HepG2 (cell line): ENCODE measurements at regions not wholly inside any gene's neighbourhood (a gene's known extent, or its start where the extent isn't known, plus 50 kb on each side); places are given as distances from the start of the nearest gene placed in this dataset.

Experiments
- ATAC-seq: fragments of 200-7000 bp; cut with Tn5 transposase; 3 replicates; pipeline ENCODE4 v1.9.1; 2020; ENCODE audit warnings: mild to moderate bottlenecking, moderate library complexity
- BruUV-seq: library from RNA; stranded (reverse); fragments of 400-500 nt; replicated peaks from 2 replicates; lab custom pipeline; 2021; lab: Mats Ljungman, UMichigan
- CTCF ChIA-PET: fragments of 300-600 bp; formaldehyde crosslinking; extraction: SDS; loops from one replicate; lab custom pipeline; 2021; ENCODE audit warnings: low total read pairs, inconsistent platforms, low intra/inter-chr PET ratio; lab: Yijun Ruan, JAX
- POLR2A ChIA-PET: fragments of 350-600 bp; sonication (Branson Sonifier 250); formaldehyde crosslinking; loops from one replicate; lab custom pipeline; 2020; ENCODE audit warnings: antibody characterized with exemption, inconsistent platforms; lab: Yijun Ruan, JAX
- DNase-seq: peaks from one replicate; pipeline ENCODE4 v3.0.0-alpha.2; 2015; ENCODE audit warnings: low spot score
- FAIRE-seq: peaks from 3 replicates; lab custom pipeline; 2011; peaks lifted over from hg19 to GRCh38; lab: Jason Lieb, UNC
- H2AFZ ChIP-seq: one replicate; pipeline ENCODE4 v1.6.1; 2011; ENCODE audit warnings: low read length, inconsistent platforms
- H3K27ac ChIP-seq: fragments of 300-600 bp; 3 replicates; pipeline ENCODE4 v1.8.0; 2011; ENCODE audit warnings: mixed run types, mild to moderate bottlenecking, mixed read lengths, low read length, inconsistent platforms; ENCODE audit not compliant: insufficient read depth; ENCODE audit errors: extremely low read length
- H3K27me3 ChIP-seq, 2 experiments: fragments of 200-600 bp in 1 of 2; 2 replicates in 1 of 2; 3 replicates in 1 of 2; pipeline versions ENCODE4 v1.6.0 to v1.8.0; 2011; ENCODE audit warnings: low read length in 2 of 2, mild to moderate bottlenecking in 2 of 2, moderate library complexity in 2 of 2, inconsistent platforms in 1 of 2; ENCODE audit not compliant: insufficient read depth in 2 of 2, control insufficient read depth in 1 of 2
- H3K36me3 ChIP-seq, 2 experiments: fragments of 200-600 bp in 1 of 2; replicated peaks in 1 of 2; 2 replicates in 1 of 2; 3 replicates in 1 of 2; pipeline versions ENCODE4 v1.5.1 to v1.8.0; 2011; ENCODE audit warnings: low read length in 2 of 2, inconsistent platforms in 1 of 2; ENCODE audit not compliant: insufficient read depth in 2 of 2, control insufficient read depth in 1 of 2
- H3K4me1 ChIP-seq: 2 replicates; pipeline ENCODE4 v1.5.1; 2012; ENCODE audit warnings: low read length, inconsistent platforms; ENCODE audit not compliant: insufficient read depth
- H3K4me2 ChIP-seq: 2 replicates; pipeline ENCODE4 v1.6.0; 2011; ENCODE audit warnings: low read depth, low read length, inconsistent platforms
- H3K4me3 ChIP-seq, 3 experiments: fragments of 200-600 bp in 1 of 3; sonication (generic), shearing (Covaris generic) in 1 of 3; replicated peaks in 1 of 3; 2 replicates each; pipeline ENCODE4 v1.5.1; 2011 to 2016; ENCODE audit warnings: low read length in 3 of 3, inconsistent platforms in 2 of 3, low read depth in 2 of 3, mild to moderate bottlenecking in 2 of 3, control low read depth in 1 of 3, mixed read lengths in 1 of 3; ENCODE audit not compliant: insufficient read depth in 1 of 3
- H3K79me2 ChIP-seq: one replicate; pipeline ENCODE4 v1.6.1; 2011; ENCODE audit warnings: low read length, inconsistent platforms; ENCODE audit not compliant: insufficient read depth
- H3K9ac ChIP-seq: 2 replicates; pipeline ENCODE4 v1.6.0; 2011; ENCODE audit warnings: mild to moderate bottlenecking, low read depth, low read length, inconsistent platforms; ENCODE audit not compliant: insufficient read depth
- H3K9me3 ChIP-seq: 2 replicates; pipeline ENCODE4 v1.5.1; 2012; ENCODE audit warnings: mild to moderate bottlenecking, low read length
- H4K20me1 ChIP-seq: 2 replicates; pipeline ENCODE4 v1.6.0; 2011; ENCODE audit warnings: inconsistent platforms, mild to moderate bottlenecking, low read length, moderate library complexity; ENCODE audit not compliant: insufficient read depth
- E2F5 ChIP-seq: sonication (generic); formaldehyde crosslinking; conservative IDR thresholded peaks from 2 replicates; pipeline ENCODE4 v1.4.0; 2020; ENCODE audit warnings: missing genetic modification reagents
- MAFF ChIP-seq: IDR thresholded peaks from 2 replicates; pipeline ENCODE4 v1.6.1; 2011; ENCODE audit warnings: low read depth, low read length, improper control_type of control experiment
- MBNL3 ChIP-seq: fragments of 250-450 bp; sonication (Bioruptor Pico); conservative IDR thresholded peaks from 2 replicates; pipeline ENCODE4 v1.8.0; 2022; ENCODE audit warnings: mild to moderate bottlenecking, inconsistent platforms
- RBFOX2 ChIP-seq: fragments of 200-400 bp; formaldehyde crosslinking; IDR thresholded peaks from 2 replicates; pipeline ENCODE4 v1.6.1; 2017; ENCODE audit warnings: low read depth, mild to moderate bottlenecking, low read length
- ZBTB20 ChIP-seq: sonication (generic); formaldehyde crosslinking; IDR thresholded peaks from 2 replicates; pipeline ENCODE4 v1.8.1; 2023; ENCODE audit warnings: missing genetic modification reagents, low read depth, mild to moderate bottlenecking, borderline replicate concordance
- ZFP90 ChIP-seq: sonication (generic); formaldehyde crosslinking; IDR thresholded peaks from 2 replicates; pipeline ENCODE4 v1.8.0; 2022; ENCODE audit warnings: missing genetic modification reagents, mild to moderate bottlenecking, inconsistent platforms, borderline replicate concordance
- ZHX2 ChIP-seq, 2 experiments: sonication (generic) in 1 of 2; formaldehyde crosslinking in 1 of 2; IDR thresholded peaks; 2 replicates each; pipeline versions ENCODE4 v1.6.1 to v1.9.0; 2014 to 2022; ENCODE audit warnings: antibody characterized with exemption in 1 of 2, borderline replicate concordance in 1 of 2, inconsistent platforms in 1 of 2, low read depth in 1 of 2, missing genetic modification reagents in 1 of 2
- ZNF34 ChIP-seq: sonication (generic); formaldehyde crosslinking; IDR thresholded peaks from 2 replicates; pipeline ENCODE4 v1.4.0; 2020; ENCODE audit warnings: mild to moderate bottlenecking, missing genetic modification reagents, borderline replicate concordance
- ZNF615 ChIP-seq: sonication (generic); formaldehyde crosslinking; IDR thresholded peaks from 2 replicates; pipeline ENCODE4 v1.5.0; 2020; ENCODE audit warnings: mild to moderate bottlenecking, missing genetic modification reagents, borderline replicate concordance
- ZNF761 ChIP-seq: sonication (generic); formaldehyde crosslinking; conservative IDR thresholded peaks from 2 replicates; pipeline ENCODE4 v1.4.0; 2020; ENCODE audit warnings: mild to moderate bottlenecking, missing genetic modification reagents
- WGBS: methylation state at CpG from one replicate; pipeline ENCODE4 v1.1.6; 2017; ENCODE audit warnings: low lambda C conversion rate; 5-methylcytosine and 5-hydroxymethylcytosine counted together
- in situ Hi-C: cut with HindIII; loops from 2 replicates; pipeline ENCODE4 v1.10.0; 2017; ENCODE audit warnings: low pct_unique_long_range_greater_than_20kb; ENCODE audit not compliant: extremely low pct_ligation_motif_present
- intact Hi-C: fragments of 100-400 bp; cut with micrococcal nuclease; formaldehyde crosslinking; loops from one replicate; pipeline ENCODE4 v1.10.0; 2022; ENCODE audit not compliant: unreplicated experiment
- TF ChIP-seq, protein P1 (sequence below): sonication (generic); formaldehyde crosslinking; IDR thresholded peaks from 2 replicates; pipeline ENCODE4 v1.8.1; 2023; ENCODE audit warnings: mild to moderate bottlenecking, missing genetic modification reagents

DNA sequence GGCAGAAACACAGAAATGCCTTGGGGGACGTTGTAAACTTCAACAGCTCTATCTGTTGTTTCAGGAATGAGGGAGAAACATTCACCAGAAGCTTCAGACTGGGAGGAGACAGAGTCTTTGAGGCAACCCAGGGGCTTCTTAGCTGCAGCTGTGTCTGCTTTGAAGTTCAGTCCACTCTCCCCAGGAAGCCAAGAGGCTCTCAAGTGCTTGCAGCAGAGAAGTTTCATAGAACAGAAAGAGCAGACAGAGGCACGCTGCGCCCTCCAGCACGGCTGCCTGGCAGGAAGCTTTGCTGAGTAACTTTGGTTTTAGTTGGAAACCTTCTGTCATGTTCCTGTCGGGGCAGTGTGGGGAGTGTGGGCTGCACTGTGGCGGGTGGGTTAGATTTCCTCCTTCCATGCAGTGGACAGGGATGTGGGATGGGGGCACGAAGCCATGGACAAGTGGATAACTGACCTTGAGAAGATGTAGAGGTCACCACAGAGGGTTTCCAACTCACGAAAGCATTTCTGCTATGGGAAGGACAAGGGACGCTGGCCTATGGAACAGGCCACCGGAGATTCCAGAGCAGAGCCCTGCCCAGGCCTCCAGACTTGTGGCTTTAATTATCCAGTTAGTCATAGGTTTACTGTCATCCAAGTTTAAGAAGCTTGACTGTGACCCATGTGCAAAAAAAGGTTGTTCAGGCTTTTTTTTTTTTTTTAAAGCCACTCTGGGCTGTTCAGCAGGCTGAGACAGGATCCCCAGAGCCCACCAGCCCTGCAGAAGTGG, 107.7 kb downstream of the ARF6 start:
- no peaks in the 10 kb centered on the region for H3K79me2 ChIP-seq
- no peaks in the 10 kb centered on the region for H4K20me1 ChIP-seq
- DNase-seq (peak; percentile 36), ATAC-seq (peak; percentile 41), FAIRE-seq (no peak)
- H3K36me3 ChIP-seq = no peaks in the 10 kb centered on the region
- WGBS = 28% methylated on average over 10 of the region's 10 CpGs
- intact Hi-C loops (loop anchor here (5.0 to 10.0 kb wide), 4 partner anchors 33 to 107 kb away; no protein-coding TSS in a partner anchor), in situ Hi-C loops (loop anchor here (5.0 kb wide), 2 partner anchors 107 to 108 kb away; partner anchors contain the start of gene ARF6)
- H3K4me2 ChIP-seq = peak overlapping the region; percentile 81
- H3K4me1 ChIP-seq = peaks cover 56% of the 10 kb centered on the region
- BruUV-seq = no TSS peak
- H3K9me3 ChIP-seq = no peaks in the 10 kb centered on the region
- CTCF ChIA-PET = no interaction called here
- peak overlapping the region; percentile 56 to 63 (median 58) for H3K4me3 ChIP-seq
- no peaks in the 10 kb centered on the region for H3K27me3 ChIP-seq
- POLR2A ChIA-PET = interaction anchor here (0.8 to 6.3 kb wide), 15 partner anchors 8 to 139 kb away, joined by 3 to 85 read pairs (median 8); partner anchors contain the start of gene ARF6
- H2AFZ ChIP-seq = peak overlapping the region; percentile 76
- H3K9ac ChIP-seq = peak overlapping the region; percentile 76
- H3K27ac ChIP-seq = peak overlapping the region; percentile 86
- TF ChIP-seq ZHX2 (IDR thresholded peaks at IDR 0.05; ENCODE audit: low read depth) (no peak), ZHX2 (CRISPR knock-in tag; IDR thresholded peaks at IDR 0.05; ENCODE audit: borderline replicate concordance) (no peak), ZFP90 (CRISPR knock-in tag) (no peak), RBFOX2 (peak; percentile 37), E2F5 (CRISPR knock-in tag) (no peak), ZNF761 (CRISPR knock-in tag) (no peak), MAFF (no peak), ZBTB20 (CRISPR knock-in tag) (no peak), ZNF615 (CRISPR knock-in tag) (no peak), MBNL3 (CRISPR knock-in tag) (no peak), ZNF34 (CRISPR knock-in tag) (no peak)
- TF ChIP-seq, protein P1, sequence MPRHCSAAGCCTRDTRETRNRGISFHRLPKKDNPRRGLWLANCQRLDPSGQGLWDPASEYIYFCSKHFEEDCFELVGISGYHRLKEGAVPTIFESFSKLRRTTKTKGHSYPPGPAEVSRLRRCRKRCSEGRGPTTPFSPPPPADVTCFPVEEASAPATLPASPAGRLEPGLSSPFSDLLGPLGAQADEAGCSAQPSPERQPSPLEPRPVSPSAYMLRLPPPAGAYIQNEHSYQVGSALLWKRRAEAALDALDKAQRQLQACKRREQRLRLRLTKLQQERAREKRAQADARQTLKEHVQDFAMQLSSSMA (CRISPR knock-in tag) = peak; percentile 54; the same call in 1 of the 2 replicates
